GM12878 (cell line): ENCODE measurements at regions not wholly inside any gene's neighbourhood (a gene's known extent, or its start where the extent isn't known, plus 50 kb on each side); places are given as distances from the start of the nearest gene placed in this dataset.

ENCODE experiments used
- ATAC-seq: fragments of 200-7000 bp; cut with Tn5 transposase; 3 replicates; pipeline ENCODE4 v1.9.1; 2020; ENCODE audit warnings: mild to moderate bottlenecking, moderate library complexity
- BruUV-seq: library from RNA; stranded (reverse); fragments of 400-500 nt; replicated peaks from 2 replicates; lab custom pipeline; 2021; lab: Mats Ljungman, UMichigan
- CTCF ChIA-PET: fragments of 300-600 bp; sonication (Branson Sonifier 250); formaldehyde crosslinking; extraction: SDS; loops from one replicate; lab custom pipeline; 2021; ENCODE audit warnings: inconsistent platforms; lab: Yijun Ruan, JAX
- POLR2A ChIA-PET: fragments of 350-600 bp; formaldehyde crosslinking; extraction: SDS; loops from one replicate; lab custom pipeline; 2021; ENCODE audit warnings: inconsistent platforms; lab: Charles Lee
- RAD21 ChIA-PET: fragments of 300-600 bp; sonication (Branson Sonifier 250); formaldehyde crosslinking; loops from one replicate; lab custom pipeline; 2023; ENCODE audit warnings: antibody characterized with exemption; ENCODE audit not compliant: unreplicated experiment; lab: Charles Lee
- SMC1A ChIA-PET: fragments of 300-600 bp; sonication (Branson Sonifier 250); formaldehyde crosslinking; loops from one replicate; lab custom pipeline; 2023; ENCODE audit not compliant: unreplicated experiment, uncharacterized antibody; lab: Charles Lee
- DNase-seq: peaks from one replicate; pipeline ENCODE4 v3.0.0-alpha.2; 2011; ENCODE audit warnings: low read depth, low spot score
- FAIRE-seq: peaks from 3 replicates; lab custom pipeline; 2011; peaks lifted over from hg19 to GRCh38; lab: Jason Lieb, UNC
- H2AFZ ChIP-seq: 2 replicates; pipeline ENCODE4 v1.6.0; 2011; ENCODE audit warnings: low read depth, low read length, control low read depth; ENCODE audit not compliant: control insufficient read depth
- H3K27ac ChIP-seq: 2 replicates; pipeline ENCODE4 v1.5.1; 2011; ENCODE audit warnings: control low read depth; ENCODE audit not compliant: control insufficient read depth, insufficient read depth
- H3K27me3 ChIP-seq, 2 experiments: replicated peaks in 1 of 2; 2 replicates each; pipeline versions ENCODE4 v1.6.0 to v1.6.1; 2011; ENCODE audit warnings: low read length in 1 of 2; ENCODE audit not compliant: control insufficient read depth in 2 of 2, insufficient read depth in 2 of 2
- H3K36me3 ChIP-seq, 2 experiments: 2 replicates each; pipeline ENCODE4 v1.5.1; 2011; ENCODE audit warnings: low read length in 1 of 2; ENCODE audit not compliant: control insufficient read depth in 2 of 2, insufficient read depth in 2 of 2
- H3K4me1 ChIP-seq: 2 replicates; pipeline ENCODE4 v1.6.1; 2011; ENCODE audit warnings: mild to moderate bottlenecking, low read length, moderate library complexity, mixed read lengths; ENCODE audit not compliant: control insufficient read depth, insufficient read depth
- H3K4me2 ChIP-seq: 2 replicates; pipeline ENCODE4 v1.6.0; 2011; ENCODE audit warnings: control low read depth; ENCODE audit not compliant: control insufficient read depth, insufficient read depth
- H3K4me3 ChIP-seq: fragments of 200-600 bp; sonication (generic); 2 replicates; pipeline ENCODE4 v1.5.1; 2016
- H3K79me2 ChIP-seq: 2 replicates; pipeline ENCODE4 v1.6.0; 2011; ENCODE audit warnings: low read length; ENCODE audit not compliant: control insufficient read depth, insufficient read depth
- H3K9ac ChIP-seq: 2 replicates; pipeline ENCODE4 v1.8.0; 2011; ENCODE audit warnings: low read length, control low read depth, mixed read lengths; ENCODE audit not compliant: control insufficient read depth, insufficient read depth
- H3K9me3 ChIP-seq: replicated peaks from 3 replicates; pipeline ENCODE4 v1.5.1; 2011; ENCODE audit warnings: mild to moderate bottlenecking, low read length; ENCODE audit not compliant: control insufficient read depth, insufficient read depth
- H4K20me1 ChIP-seq: 2 replicates; pipeline ENCODE4 v1.6.0; 2011; ENCODE audit not compliant: control insufficient read depth, insufficient read depth
- BCL3 ChIP-seq: IDR thresholded peaks from 2 replicates; pipeline ENCODE4 v1.6.1; 2011; ENCODE audit warnings: borderline replicate concordance, low read depth, mild to moderate bottlenecking, moderate library complexity, low read length; ENCODE audit not compliant: insufficient read depth, poor library complexity, severe bottlenecking
- EED ChIP-seq: sonication (generic); IDR thresholded peaks from 2 replicates; pipeline ENCODE4 v1.6.1; 2016; ENCODE audit warnings: antibody characterized with exemption, low read depth
- IRF5 ChIP-seq: fragments of 450-650 bp; IDR thresholded peaks from 2 replicates; pipeline ENCODE4 v1.6.1; 2017; ENCODE audit warnings: borderline replicate concordance
- NBN ChIP-seq: fragments of 450-650 bp; IDR thresholded peaks from 2 replicates; pipeline ENCODE4 v1.6.1; 2016
- SKIL ChIP-seq: fragments of 450-650 bp; IDR thresholded peaks from 2 replicates; pipeline ENCODE4 v1.6.1; 2017; ENCODE audit warnings: mild to moderate bottlenecking, low read depth, inconsistent platforms; ENCODE audit not compliant: poor library complexity, severe bottlenecking
- SMAD5 ChIP-seq: IDR thresholded peaks from 2 replicates; pipeline ENCODE4 v1.6.1; 2016; ENCODE audit warnings: antibody characterized with exemption, low read depth
- SRF ChIP-seq, 2 experiments: IDR thresholded peaks; 2 replicates each; pipeline ENCODE4 v1.6.1; 2011; ENCODE audit warnings: low read depth in 2 of 2, low read length in 2 of 2, mild to moderate bottlenecking in 1 of 2, moderate library complexity in 1 of 2
- TCF12 ChIP-seq: IDR thresholded peaks from 2 replicates; pipeline ENCODE4 v1.6.1; 2011; ENCODE audit warnings: low read depth, mild to moderate bottlenecking, low read length
- ZBTB4 ChIP-seq: fragments of 450-650 bp; formaldehyde crosslinking; IDR thresholded peaks from 2 replicates; pipeline ENCODE4 v1.4.0; 2022; ENCODE audit warnings: mild to moderate bottlenecking, moderate library complexity
- ZNF217 ChIP-seq: fragments of 450-650 bp; IDR thresholded peaks from 2 replicates; pipeline ENCODE4 v1.6.1; 2017; ENCODE audit warnings: antibody characterized with exemption, mild to moderate bottlenecking
- WGBS: methylation state at CpG from one replicate; pipeline ENCODE4 v1.1.6; 2016; ENCODE audit warnings: low lambda C conversion rate; ENCODE audit not compliant: insufficient replicate concordance, insufficient coverage; ENCODE audit errors: missing lambda C conversion rate; 5-methylcytosine and 5-hydroxymethylcytosine counted together
- in situ Hi-C: fragments of 300-500 bp; cut with MboI; formaldehyde crosslinking; loops from 9 replicates; pipeline ENCODE4 v1.14.3; 2018; ENCODE audit warnings: mixed read lengths
- intact Hi-C: fragments of 100-400 bp; cut with micrococcal nuclease; formaldehyde crosslinking; loops from one replicate; pipeline ENCODE4 v1.14.2; 2022; ENCODE audit not compliant: unreplicated experiment

GRCh38 chr17:53012364-53012763, 810.4 kb upstream of the KIF2B start:
- DNase-seq (no peak), ATAC-seq (no peak), FAIRE-seq (no peak)
- ChIA-PET RAD21 (no interaction called here), SMC1A (no interaction called here), POLR2A (no interaction called here), CTCF (no interaction called here)
- no peak overlapping the region for H3K4me2 ChIP-seq
- no peak overlapping the region for H2AFZ ChIP-seq
- in situ Hi-C loops, result no loop called here
- intact Hi-C loops, result no loop called here
- H3K36me3 ChIP-seq, result no peaks in the 10 kb centered on the region
- TF ChIP-seq IRF5 (no peak), TCF12 (no peak), ZNF217 (no peak), NBN (no peak), SRF (IDR thresholded peaks at IDR 0.05; ENCODE audit: low read depth in 2 of 2, low read length in 2 of 2) (no peak), SMAD5 (no peak), EED (no peak), BCL3 (no peak), SKIL (no peak), ZBTB4 (CRISPR knock-in tag) (no peak)
- H3K9me3 ChIP-seq, result no peaks in the 10 kb centered on the region; the same call in 2 of the 3 replicates
- BruUV-seq, result no TSS peak
- H4K20me1 ChIP-seq, result no peaks in the 10 kb centered on the region
- no peak overlapping the region for H3K27ac ChIP-seq
- no peaks in the 10 kb centered on the region for H3K79me2 ChIP-seq
- no peak overlapping the region for H3K4me3 ChIP-seq
- 0% methylated on average over 2 of the region's 2 CpGs for WGBS
- H3K9ac ChIP-seq, result no peak overlapping the region
- H3K4me1 ChIP-seq, result no peaks in the 10 kb centered on the region
- no peaks in the 10 kb centered on the region for H3K27me3 ChIP-seq
